Activated CD4-positive, alpha-beta memory T cell treated with anti-CD3 and anti-CD28 coated beads, Interleukin-2, amount 10 ng/mL, durations not matched to agents 7 days and 5 days (primary cell): ENCODE measurements at regions not wholly inside any gene's neighbourhood (a gene's known extent, or its start where the extent isn't known, plus 50 kb on each side); places are given as distances from the start of the nearest gene placed in this dataset.

Experiments used
- CTCF ChIA-PET: fragments of 350-600 bp; sonication (Branson Sonifier 250); formaldehyde crosslinking; loops from one replicate; lab custom pipeline; 2021; ENCODE audit warnings: antibody characterized with exemption, inconsistent platforms; lab: Charles Lee
- POLR2A ChIA-PET: fragments of 350-600 bp; sonication (Branson Sonifier 250); formaldehyde crosslinking; loops from one replicate; lab custom pipeline; 2021; ENCODE audit warnings: antibody characterized with exemption; lab: Charles Lee
- DNase-seq: peaks from one replicate; pipeline ENCODE4 v3.0.0-alpha.2; 2020
- H3K27ac Mint-ChIP-seq: one replicate; pipeline ENCODE4 v1.8.0; 2021; ENCODE audit warnings: mild to moderate bottlenecking, mixed read lengths
- H3K27me3 Mint-ChIP-seq: one replicate; pipeline ENCODE4 v1.8.0; 2021; ENCODE audit warnings: mixed read lengths
- H3K36me3 Mint-ChIP-seq: one replicate; pipeline ENCODE4 v1.8.0; 2021; ENCODE audit warnings: low read depth, mixed read lengths
- H3K4me1 Mint-ChIP-seq: one replicate; pipeline ENCODE4 v1.8.0; 2021; ENCODE audit warnings: mixed read lengths
- H3K4me3 Mint-ChIP-seq: one replicate; pipeline ENCODE4 v1.8.0; 2021; ENCODE audit warnings: mild to moderate bottlenecking, mixed read lengths
- H3K9me3 Mint-ChIP-seq: one replicate; pipeline ENCODE4 v1.8.0; 2021; ENCODE audit warnings: mixed read lengths

GRCh38 chr1:13931226-13931625, 231.2 kb downstream of the PRDM2 start:
- CTCF ChIA-PET, result interaction anchor here (0.9 kb wide), 1 partner anchor 20 kb away, joined by 4 read pairs; no protein-coding TSS in a partner anchor
- H3K36me3 Mint-ChIP-seq, result no peaks in the 10 kb centered on the region

DNA sequence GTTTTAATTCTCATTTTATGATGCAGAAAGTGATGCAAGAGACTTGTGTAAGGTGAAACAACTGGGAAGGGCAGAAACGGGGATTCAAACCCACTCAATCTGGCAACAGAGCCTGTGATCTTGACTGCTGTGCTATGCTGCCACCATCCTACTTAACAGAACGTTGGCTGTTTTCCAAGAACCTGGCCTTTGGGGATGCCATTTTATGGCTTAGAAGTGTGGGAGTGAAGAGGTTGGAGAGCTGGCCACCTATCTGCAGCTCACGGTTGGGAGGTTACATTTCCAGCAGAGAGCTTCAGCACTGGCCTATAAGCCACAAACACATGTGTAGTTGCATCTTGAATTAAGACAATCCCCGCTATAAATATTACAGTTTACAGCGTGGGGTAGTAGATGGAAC, 235.3 kb downstream of the PRDM2 start:
- no peak for DNase-seq
- no peaks in the 10 kb centered on the region for H3K4me1 Mint-ChIP-seq
- H3K27ac Mint-ChIP-seq, result no peak overlapping the region
- H3K9me3 Mint-ChIP-seq, result no peaks in the 10 kb centered on the region
- no peak overlapping the region for H3K4me3 Mint-ChIP-seq
- ChIA-PET CTCF (no interaction called here), POLR2A (no interaction called here)
- no peaks in the 10 kb centered on the region for H3K36me3 Mint-ChIP-seq
- H3K27me3 Mint-ChIP-seq, result peaks cover 2% of the 10 kb centered on the region

More at GRCh38 chr1:13931226-13931625, 231.2 kb downstream of the PRDM2 start:
- H3K4me1 Mint-ChIP-seq, result no peaks in the 10 kb centered on the region
- no peak overlapping the region for H3K4me3 Mint-ChIP-seq
- POLR2A ChIA-PET, result no interaction called here
- H3K9me3 Mint-ChIP-seq, result no peaks in the 10 kb centered on the region
- H3K27ac Mint-ChIP-seq, result no peak overlapping the region
- DNase-seq, result no peak
- H3K27me3 Mint-ChIP-seq, result peaks cover 3% of the 10 kb centered on the region

GRCh38 chr1:13941315-13941714, 241.3 kb downstream of the PRDM2 start:
- no peak for DNase-seq
- H3K9me3 Mint-ChIP-seq, result peaks cover 7% of the 10 kb centered on the region
- H3K27me3 Mint-ChIP-seq, result peaks cover 2% of the 10 kb centered on the region
- POLR2A ChIA-PET, result no interaction called here
- no peaks in the 10 kb centered on the region for H3K36me3 Mint-ChIP-seq
- no peak overlapping the region for H3K4me3 Mint-ChIP-seq
- no peaks in the 10 kb centered on the region for H3K4me1 Mint-ChIP-seq
- H3K27ac Mint-ChIP-seq, result no peak overlapping the region
- CTCF ChIA-PET, result no interaction called here

- CTCF ChIA-PET, result interaction anchor here (0.5 to 0.8 kb wide), 2 partner anchors 35 to 222 kb away, joined by 4 read pairs; no protein-coding TSS in a partner anchor
- DNase-seq, result no peak
- Mint-ChIP-seq H3K27ac (no peak overlapping the region), H3K27me3 (peaks cover under 1% of the 10 kb centered on the region), H3K4me3 (no peak overlapping the region), H3K36me3 (no peaks in the 10 kb centered on the region), H3K4me1 (no peaks in the 10 kb centered on the region), H3K9me3 (peaks cover 7% of the 10 kb centered on the region)
- POLR2A ChIA-PET, result no interaction called here
Measured at GRCh38 chr1:13943055-13943454, 243.1 kb downstream of the PRDM2 start.

GRCh38 chr1:13945856-13946255, 245.9 kb downstream of the PRDM2 start:
- DNase-seq, result no peak
- no peaks in the 10 kb centered on the region for H3K36me3 Mint-ChIP-seq
- H3K4me1 Mint-ChIP-seq, result no peaks in the 10 kb centered on the region
- H3K4me3 Mint-ChIP-seq, result no peak overlapping the region
- POLR2A ChIA-PET, result no interaction called here
- peaks cover 7% of the 10 kb centered on the region for H3K9me3 Mint-ChIP-seq
- CTCF ChIA-PET, result no interaction called here
- no peak overlapping the region for H3K27ac Mint-ChIP-seq
- no peaks in the 10 kb centered on the region for H3K27me3 Mint-ChIP-seq

DNA sequence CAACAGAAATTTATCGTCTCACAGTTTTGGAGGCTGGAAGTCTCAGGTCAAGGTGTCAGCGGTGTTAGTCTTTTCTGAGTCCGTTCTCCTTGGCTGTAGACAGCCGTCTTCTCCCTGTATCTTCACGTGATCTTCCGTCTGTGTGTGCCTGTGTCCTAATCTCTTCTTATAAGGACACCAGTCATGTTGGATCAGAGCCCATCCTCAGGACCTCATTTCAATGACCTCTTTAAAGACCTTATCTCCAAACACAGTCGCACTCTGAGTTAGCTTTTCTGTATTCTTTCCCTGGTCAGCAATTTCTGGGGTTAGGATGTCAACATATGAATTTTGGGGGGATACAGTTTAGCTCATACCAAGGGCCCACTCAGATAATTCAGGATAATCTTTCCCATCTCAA, 247.7 kb downstream of the PRDM2 start:
- Mint-ChIP-seq H3K4me3 (no peak overlapping the region), H3K36me3 (no peaks in the 10 kb centered on the region), H3K27ac (no peak overlapping the region), H3K4me1 (no peaks in the 10 kb centered on the region), H3K27me3 (no peaks in the 10 kb centered on the region), H3K9me3 (peaks cover 3% of the 10 kb centered on the region)
- no peak for DNase-seq
- CTCF ChIA-PET, result no interaction called here
- POLR2A ChIA-PET, result no interaction called here

DNA sequence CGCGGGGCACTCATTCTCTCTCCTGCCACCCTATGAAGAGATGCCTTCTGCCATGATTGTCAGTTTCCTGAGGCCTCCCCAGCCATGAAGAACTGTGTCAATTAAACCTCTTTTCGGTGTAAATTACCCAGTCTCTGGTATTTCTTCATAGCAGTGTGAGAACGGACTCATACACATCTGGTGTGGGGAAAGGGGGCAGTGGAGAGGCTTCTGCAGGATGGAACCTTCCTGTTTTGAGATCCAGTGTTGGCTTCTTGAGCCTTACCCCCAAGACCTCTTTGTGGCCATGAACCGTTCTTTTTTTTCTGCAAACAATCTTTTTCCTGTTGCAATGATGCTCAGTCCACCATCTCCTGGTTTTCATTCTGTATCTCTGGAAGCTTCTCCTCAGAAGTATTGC, 248.4 kb downstream of the PRDM2 start:
- Mint-ChIP-seq H3K4me3 (no peak overlapping the region), H3K27ac (no peak overlapping the region), H3K9me3 (no peaks in the 10 kb centered on the region), H3K4me1 (no peaks in the 10 kb centered on the region), H3K36me3 (no peaks in the 10 kb centered on the region), H3K27me3 (no peaks in the 10 kb centered on the region)
- ChIA-PET POLR2A (no interaction called here), CTCF (no interaction called here)
- DNase-seq, result no peak

DNA sequence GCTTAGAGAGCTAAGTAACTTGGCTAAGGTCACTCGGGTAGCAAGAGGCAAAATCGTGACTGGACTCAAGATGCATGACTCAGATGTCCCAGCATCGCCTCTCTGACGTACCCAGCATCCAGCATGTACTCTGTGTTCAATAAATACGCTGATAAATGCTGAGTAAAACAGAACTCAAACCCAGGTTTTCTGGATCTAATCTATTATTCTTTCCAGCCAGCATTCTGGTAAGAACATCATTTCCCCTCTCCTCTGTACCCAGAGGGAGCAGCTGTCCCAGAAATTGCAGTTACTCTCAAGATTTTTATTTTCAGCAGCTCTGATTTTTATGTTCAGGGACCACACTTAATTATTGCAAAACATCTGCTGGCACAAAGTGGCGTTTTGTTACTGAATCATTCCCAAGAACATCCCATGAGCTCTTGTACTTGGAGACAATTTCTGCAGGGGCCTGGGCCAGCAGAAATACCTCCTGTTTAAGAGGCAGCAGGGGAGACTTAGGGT, 249.0 kb downstream of the PRDM2 start:
- Mint-ChIP-seq H3K27ac (no peak overlapping the region), H3K4me3 (no peak overlapping the region), H3K4me1 (no peaks in the 10 kb centered on the region), H3K36me3 (no peaks in the 10 kb centered on the region), H3K27me3 (no peaks in the 10 kb centered on the region), H3K9me3 (no peaks in the 10 kb centered on the region)
- ChIA-PET CTCF (no interaction called here), POLR2A (no interaction called here)
- no peak for DNase-seq

DNA sequence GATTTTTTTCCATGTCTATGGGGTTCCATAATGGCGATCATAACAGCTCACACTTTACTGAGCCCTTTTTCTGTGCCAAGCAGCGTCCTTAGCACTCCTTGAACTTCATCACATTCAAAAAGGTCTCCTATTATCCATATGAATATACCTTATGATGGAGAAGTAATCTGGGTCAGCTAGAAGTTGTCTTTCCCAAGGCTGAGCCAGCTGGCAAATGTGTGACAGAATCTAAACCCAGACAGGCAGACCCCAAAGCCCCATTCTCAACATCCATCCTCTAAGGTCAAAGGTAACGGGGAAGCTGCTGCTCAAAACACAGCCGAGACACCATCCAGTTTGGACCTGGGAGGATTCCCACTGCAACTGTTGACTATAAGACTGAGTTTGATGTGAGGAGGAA, 249.6 kb downstream of the PRDM2 start:
- no peak for DNase-seq
- Mint-ChIP-seq H3K27ac (no peak overlapping the region), H3K4me1 (no peaks in the 10 kb centered on the region), H3K4me3 (no peak overlapping the region), H3K27me3 (no peaks in the 10 kb centered on the region), H3K36me3 (no peaks in the 10 kb centered on the region), H3K9me3 (no peaks in the 10 kb centered on the region)
- ChIA-PET CTCF (no interaction called here), POLR2A (no interaction called here)

DNA sequence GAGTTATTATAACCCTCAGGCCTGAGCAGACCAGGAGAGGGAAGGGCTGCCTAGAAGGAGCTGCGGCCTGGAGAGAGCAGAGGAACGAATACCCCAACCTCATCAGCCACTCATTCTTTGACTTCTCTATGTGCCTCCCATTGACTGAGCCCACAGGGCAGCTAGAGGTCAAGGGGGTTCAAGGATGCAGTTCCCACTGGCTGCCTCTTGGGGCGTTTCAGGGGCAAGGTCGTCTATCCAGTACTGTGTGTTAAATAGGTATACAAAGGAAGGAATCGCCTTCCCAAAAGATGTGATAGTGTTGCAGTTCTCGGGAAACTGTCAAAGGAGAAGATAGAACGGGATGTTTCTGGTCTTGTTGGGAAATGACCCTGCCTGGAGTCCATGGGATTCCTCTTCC, 250.6 kb downstream of the PRDM2 start:
- ChIA-PET CTCF (interaction anchor here (0.9 kb wide), 1 partner anchor 19 kb away, joined by 4 read pairs; no protein-coding TSS in a partner anchor), POLR2A (no interaction called here)
- no peaks in the 10 kb centered on the region for H3K27me3 Mint-ChIP-seq
- H3K27ac Mint-ChIP-seq, result no peak overlapping the region
- H3K9me3 Mint-ChIP-seq, result no peaks in the 10 kb centered on the region
- no peaks in the 10 kb centered on the region for H3K4me1 Mint-ChIP-seq
- H3K4me3 Mint-ChIP-seq, result no peak overlapping the region
- DNase-seq, result no peak
- H3K36me3 Mint-ChIP-seq, result no peaks in the 10 kb centered on the region

GRCh38 chr1:13951793-13952751, 252.1 kb downstream of the PRDM2 start:
- CTCF ChIA-PET, result interaction anchor here (1.1 kb wide), 1 partner anchor 12 kb away, joined by 5 read pairs; no protein-coding TSS in a partner anchor
- POLR2A ChIA-PET, result no interaction called here

GRCh38 chr1:13952985-13953384, 253.0 kb downstream of the PRDM2 start:
- no peaks in the 10 kb centered on the region for H3K9me3 Mint-ChIP-seq
- H3K27me3 Mint-ChIP-seq, result no peaks in the 10 kb centered on the region
- ChIA-PET POLR2A (no interaction called here), CTCF (interaction anchor here (1.1 kb wide), 1 partner anchor 11 kb away, joined by 5 read pairs; no protein-coding TSS in a partner anchor)
- no peaks in the 10 kb centered on the region for H3K4me1 Mint-ChIP-seq
- no peak for DNase-seq
- no peak overlapping the region for H3K4me3 Mint-ChIP-seq
- no peak overlapping the region for H3K27ac Mint-ChIP-seq
- H3K36me3 Mint-ChIP-seq, result no peaks in the 10 kb centered on the region

More at GRCh38 chr1:13951793-13952751, 252.1 kb downstream of the PRDM2 start:
- Mint-ChIP-seq H3K4me1 (no peaks in the 10 kb centered on the region), H3K27me3 (no peaks in the 10 kb centered on the region), H3K9me3 (no peaks in the 10 kb centered on the region), H3K27ac (no peak overlapping the region), H3K36me3 (no peaks in the 10 kb centered on the region), H3K4me3 (no peak overlapping the region)
- no peak for DNase-seq

GRCh38 chr1:13956393-13956792, 256.4 kb downstream of the PRDM2 start:
- no peak overlapping the region for H3K4me3 Mint-ChIP-seq
- CTCF ChIA-PET, result no interaction called here

More at GRCh38 chr1:13956393-13956792, 256.4 kb downstream of the PRDM2 start:
- Mint-ChIP-seq H3K4me1 (no peaks in the 10 kb centered on the region), H3K27me3 (peaks cover 2% of the 10 kb centered on the region), H3K36me3 (no peaks in the 10 kb centered on the region), H3K9me3 (no peaks in the 10 kb centered on the region), H3K27ac (no peak overlapping the region)
- DNase-seq, result no peak
- POLR2A ChIA-PET, result no interaction called here
